HepG2 (cell line): ENCODE measurements at regions not wholly inside any gene's neighbourhood (a gene's known extent, or its start where the extent isn't known, plus 50 kb on each side); places are given as distances from the start of the nearest gene placed in this dataset.

Source experiments
- ELF4 ChIP-seq: sonication (generic); formaldehyde crosslinking; IDR thresholded peaks from 2 replicates; pipeline ENCODE4 v1.5.0; 2020; ENCODE audit warnings: missing genetic modification reagents, mild to moderate bottlenecking, moderate library complexity, borderline replicate concordance
- ESRRA ChIP-seq: sonication (generic); formaldehyde crosslinking; IDR thresholded peaks from 2 replicates; pipeline ENCODE4 v1.5.1; 2020; ENCODE audit warnings: mild to moderate bottlenecking, low read depth, missing genetic modification reagents
- GLI4 ChIP-seq: sonication (generic); formaldehyde crosslinking; IDR thresholded peaks from 2 replicates; pipeline ENCODE4 v1.5.1; 2020; ENCODE audit warnings: missing genetic modification reagents, mild to moderate bottlenecking, moderate library complexity, borderline replicate concordance
- HDAC6 ChIP-seq: fragments of 200-600 bp; sonication (generic); IDR thresholded peaks from 2 replicates; pipeline ENCODE4 v1.7.0; 2017; ENCODE audit warnings: mild to moderate bottlenecking, antibody characterized with exemption, low read length, low read depth
- KLF6 ChIP-seq: IDR thresholded peaks from 2 replicates; pipeline ENCODE4 v1.8.0; 2016; ENCODE audit warnings: missing biosample characterization, missing genetic modification reagents
- NKX3-1 ChIP-seq: sonication (generic); formaldehyde crosslinking; IDR thresholded peaks from 2 replicates; pipeline ENCODE4 v1.5.0; 2020; ENCODE audit warnings: missing genetic modification reagents
- NR2F6 ChIP-seq, 2 experiments: IDR thresholded peaks; 2 replicates each; pipeline ENCODE4 v1.6.1; 2016; ENCODE audit warnings: antibody characterized with exemption in 1 of 2, mild to moderate bottlenecking in 1 of 2
- RAD21 ChIP-seq: fragments of 450-650 bp; formaldehyde crosslinking; IDR thresholded peaks from 2 replicates; pipeline ENCODE4 v1.5.0; 2020; ENCODE audit warnings: mild to moderate bottlenecking
- RFX3 ChIP-seq: IDR thresholded peaks from 2 replicates; pipeline ENCODE4 v1.6.1; 2016; ENCODE audit warnings: missing biosample characterization, missing genetic modification reagents
- ZBTB8A ChIP-seq: sonication (generic); formaldehyde crosslinking; IDR thresholded peaks from 2 replicates; pipeline ENCODE4 v1.4.0; 2020; ENCODE audit warnings: mild to moderate bottlenecking, low read depth, missing genetic modification reagents, borderline replicate concordance
- ZEB1 ChIP-seq: IDR thresholded peaks from 2 replicates; pipeline ENCODE4 v1.6.1; 2012; ENCODE audit warnings: mild to moderate bottlenecking, low read depth, inconsistent platforms; ENCODE audit not compliant: insufficient replicate concordance
- ZNF724P ChIP-seq: sonication (generic); formaldehyde crosslinking; IDR thresholded peaks from 2 replicates; pipeline ENCODE4 v1.8.0; 2022; ENCODE audit warnings: missing genetic modification reagents, borderline replicate concordance
- TF ChIP-seq, protein P1 (sequence below): sonication (generic); formaldehyde crosslinking; IDR thresholded peaks from 2 replicates; pipeline ENCODE4 v1.4.0; 2020; ENCODE audit warnings: mild to moderate bottlenecking, missing genetic modification reagents
- TF ChIP-seq, protein P2 (sequence below), 2 experiments: IDR thresholded peaks; 2 replicates each; pipeline ENCODE4 v1.6.1; 2011 to 2012; ENCODE audit warnings: low read length in 2 of 2, borderline replicate concordance in 1 of 2, low read depth in 1 of 2, mild to moderate bottlenecking in 1 of 2, moderate library complexity in 1 of 2
- TF ChIP-seq, protein P3 (sequence below): sonication (generic); formaldehyde crosslinking; IDR thresholded peaks from 2 replicates; pipeline ENCODE4 v1.4.0; 2020; ENCODE audit warnings: missing genetic modification reagents
- TF ChIP-seq, protein P4 (sequence below): IDR thresholded peaks from 2 replicates; pipeline ENCODE4 v1.6.1; 2016; ENCODE audit warnings: mild to moderate bottlenecking
- TF ChIP-seq, protein P5 (sequence below): sonication (generic); formaldehyde crosslinking; conservative IDR thresholded peaks from 2 replicates; pipeline ENCODE4 v1.8.0; 2022; ENCODE audit warnings: low read depth, missing genetic modification reagents

DNA sequence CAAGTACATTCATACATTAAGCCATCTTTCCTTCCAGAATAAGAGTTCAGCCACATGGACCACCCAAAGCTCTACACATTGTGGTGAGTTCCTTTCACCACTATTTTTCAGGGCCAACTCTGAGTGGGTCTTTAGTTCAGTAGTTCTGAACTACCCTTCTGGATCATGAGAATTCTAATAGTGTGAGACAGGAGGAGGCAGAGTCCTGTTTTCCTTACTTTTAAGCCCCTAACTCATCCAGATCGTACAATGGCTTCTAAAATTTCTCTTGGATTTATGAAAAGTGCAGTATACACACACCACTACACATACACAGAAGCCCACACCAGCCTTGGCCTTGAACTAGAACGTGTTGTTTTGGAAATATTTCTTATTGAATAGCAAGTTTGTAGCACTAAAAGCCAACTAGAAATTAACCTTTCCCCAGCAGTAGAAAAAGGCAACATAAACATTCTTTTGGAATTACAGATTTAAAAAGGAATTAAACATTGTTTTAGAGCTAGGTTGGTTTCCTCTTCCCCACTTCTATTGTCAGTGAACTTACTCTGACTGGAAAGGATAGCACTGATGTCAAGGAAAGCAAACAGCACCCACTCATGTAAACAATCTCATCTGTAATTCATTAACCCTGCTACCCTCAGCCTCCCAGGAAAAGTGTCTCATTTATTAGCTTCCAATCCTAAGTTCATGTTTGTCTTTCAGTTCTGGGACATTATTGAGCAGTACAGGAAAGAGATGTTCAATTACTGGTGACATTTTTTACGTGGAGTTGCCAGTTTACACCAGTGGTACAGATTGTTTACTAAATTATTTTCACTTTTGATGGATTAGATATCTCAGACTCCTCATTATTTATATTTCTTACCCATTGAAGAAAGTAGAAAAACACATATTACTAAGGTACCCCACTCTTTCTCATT, 95.7 kb upstream of the AGTR1 start (continued):
- TF ChIP-seq GLI4 (CRISPR knock-in tag) (no peak), ELF4 (CRISPR knock-in tag) (no peak), NR2F6 (IDR thresholded peaks at IDR 0.05) (peak; percentile 88), NR2F6 (CRISPR knock-in tag; IDR thresholded peaks at IDR 0.05) (peak; percentile 80), KLF6 (CRISPR knock-in tag) (no peak), RFX3 (CRISPR knock-in tag) (peak; percentile 48; the same call in 1 of the 2 replicates), RAD21 (CRISPR knock-in tag) (peak; percentile 14; the same call in 1 of the 2 replicates), HDAC6 (no peak), NKX3-1 (CRISPR knock-in tag) (0 out of 2 replicates have a peak, but pooled peaks have one; percentile 65), ZNF724P (CRISPR knock-in tag) (no peak), ZEB1 (peak; percentile 42), ZBTB8A (no peak), ESRRA (CRISPR knock-in tag) (no peak; the same call in 1 of the 2 replicates)
- TF ChIP-seq, protein P1, sequence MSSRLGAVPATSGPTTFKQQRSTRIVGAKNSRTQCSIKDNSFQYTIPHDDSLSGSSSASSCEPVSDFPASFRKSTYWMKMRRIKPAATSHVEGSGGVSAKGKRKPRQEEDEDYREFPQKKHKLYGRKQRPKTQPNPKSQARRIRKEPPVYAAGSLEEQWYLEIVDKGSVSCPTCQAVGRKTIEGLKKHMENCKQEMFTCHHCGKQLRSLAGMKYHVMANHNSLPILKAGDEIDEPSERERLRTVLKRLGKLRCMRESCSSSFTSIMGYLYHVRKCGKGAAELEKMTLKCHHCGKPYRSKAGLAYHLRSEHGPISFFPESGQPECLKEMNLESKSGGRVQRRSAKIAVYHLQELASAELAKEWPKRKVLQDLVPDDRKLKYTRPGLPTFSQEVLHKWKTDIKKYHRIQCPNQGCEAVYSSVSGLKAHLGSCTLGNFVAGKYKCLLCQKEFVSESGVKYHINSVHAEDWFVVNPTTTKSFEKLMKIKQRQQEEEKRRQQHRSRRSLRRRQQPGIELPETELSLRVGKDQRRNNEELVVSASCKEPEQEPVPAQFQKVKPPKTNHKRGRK (CRISPR knock-in tag) = no peak
- TF ChIP-seq, protein P2, sequence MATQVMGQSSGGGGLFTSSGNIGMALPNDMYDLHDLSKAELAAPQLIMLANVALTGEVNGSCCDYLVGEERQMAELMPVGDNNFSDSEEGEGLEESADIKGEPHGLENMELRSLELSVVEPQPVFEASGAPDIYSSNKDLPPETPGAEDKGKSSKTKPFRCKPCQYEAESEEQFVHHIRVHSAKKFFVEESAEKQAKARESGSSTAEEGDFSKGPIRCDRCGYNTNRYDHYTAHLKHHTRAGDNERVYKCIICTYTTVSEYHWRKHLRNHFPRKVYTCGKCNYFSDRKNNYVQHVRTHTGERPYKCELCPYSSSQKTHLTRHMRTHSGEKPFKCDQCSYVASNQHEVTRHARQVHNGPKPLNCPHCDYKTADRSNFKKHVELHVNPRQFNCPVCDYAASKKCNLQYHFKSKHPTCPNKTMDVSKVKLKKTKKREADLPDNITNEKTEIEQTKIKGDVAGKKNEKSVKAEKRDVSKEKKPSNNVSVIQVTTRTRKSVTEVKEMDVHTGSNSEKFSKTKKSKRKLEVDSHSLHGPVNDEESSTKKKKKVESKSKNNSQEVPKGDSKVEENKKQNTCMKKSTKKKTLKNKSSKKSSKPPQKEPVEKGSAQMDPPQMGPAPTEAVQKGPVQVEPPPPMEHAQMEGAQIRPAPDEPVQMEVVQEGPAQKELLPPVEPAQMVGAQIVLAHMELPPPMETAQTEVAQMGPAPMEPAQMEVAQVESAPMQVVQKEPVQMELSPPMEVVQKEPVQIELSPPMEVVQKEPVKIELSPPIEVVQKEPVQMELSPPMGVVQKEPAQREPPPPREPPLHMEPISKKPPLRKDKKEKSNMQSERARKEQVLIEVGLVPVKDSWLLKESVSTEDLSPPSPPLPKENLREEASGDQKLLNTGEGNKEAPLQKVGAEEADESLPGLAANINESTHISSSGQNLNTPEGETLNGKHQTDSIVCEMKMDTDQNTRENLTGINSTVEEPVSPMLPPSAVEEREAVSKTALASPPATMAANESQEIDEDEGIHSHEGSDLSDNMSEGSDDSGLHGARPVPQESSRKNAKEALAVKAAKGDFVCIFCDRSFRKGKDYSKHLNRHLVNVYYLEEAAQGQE (IDR thresholded peaks at IDR 0.05; ENCODE audit: borderline replicate concordance in 1 of 2, low read depth in 1 of 2, low read length in 2 of 2) = peak in 1 of 2 experiments; percentile 70; a peak in 2 of 4 replicates
- TF ChIP-seq, protein P3, sequence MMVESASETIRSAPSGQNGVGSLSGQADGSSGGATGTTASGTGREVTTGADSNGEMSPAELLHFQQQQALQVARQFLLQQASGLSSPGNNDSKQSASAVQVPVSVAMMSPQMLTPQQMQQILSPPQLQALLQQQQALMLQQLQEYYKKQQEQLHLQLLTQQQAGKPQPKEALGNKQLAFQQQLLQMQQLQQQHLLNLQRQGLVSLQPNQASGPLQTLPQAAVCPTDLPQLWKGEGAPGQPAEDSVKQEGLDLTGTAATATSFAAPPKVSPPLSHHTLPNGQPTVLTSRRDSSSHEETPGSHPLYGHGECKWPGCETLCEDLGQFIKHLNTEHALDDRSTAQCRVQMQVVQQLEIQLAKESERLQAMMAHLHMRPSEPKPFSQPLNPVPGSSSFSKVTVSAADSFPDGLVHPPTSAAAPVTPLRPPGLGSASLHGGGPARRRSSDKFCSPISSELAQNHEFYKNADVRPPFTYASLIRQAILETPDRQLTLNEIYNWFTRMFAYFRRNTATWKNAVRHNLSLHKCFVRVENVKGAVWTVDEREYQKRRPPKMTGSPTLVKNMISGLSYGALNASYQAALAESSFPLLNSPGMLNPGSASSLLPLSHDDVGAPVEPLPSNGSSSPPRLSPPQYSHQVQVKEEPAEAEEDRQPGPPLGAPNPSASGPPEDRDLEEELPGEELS (CRISPR knock-in tag) = peak; percentile 94
- TF ChIP-seq, protein P4, sequence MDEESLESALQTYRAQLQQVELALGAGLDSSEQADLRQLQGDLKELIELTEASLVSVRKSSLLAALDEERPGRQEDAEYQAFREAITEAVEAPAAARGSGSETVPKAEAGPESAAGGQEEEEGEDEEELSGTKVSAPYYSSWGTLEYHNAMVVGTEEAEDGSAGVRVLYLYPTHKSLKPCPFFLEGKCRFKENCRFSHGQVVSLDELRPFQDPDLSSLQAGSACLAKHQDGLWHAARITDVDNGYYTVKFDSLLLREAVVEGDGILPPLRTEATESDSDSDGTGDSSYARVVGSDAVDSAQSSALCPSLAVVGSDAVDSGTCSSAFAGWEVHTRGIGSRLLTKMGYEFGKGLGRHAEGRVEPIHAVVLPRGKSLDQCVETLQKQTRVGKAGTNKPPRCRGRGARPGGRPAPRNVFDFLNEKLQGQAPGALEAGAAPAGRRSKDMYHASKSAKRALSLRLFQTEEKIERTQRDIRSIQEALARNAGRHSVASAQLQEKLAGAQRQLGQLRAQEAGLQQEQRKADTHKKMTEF = peak; percentile 89
- TF ChIP-seq, protein P5, sequence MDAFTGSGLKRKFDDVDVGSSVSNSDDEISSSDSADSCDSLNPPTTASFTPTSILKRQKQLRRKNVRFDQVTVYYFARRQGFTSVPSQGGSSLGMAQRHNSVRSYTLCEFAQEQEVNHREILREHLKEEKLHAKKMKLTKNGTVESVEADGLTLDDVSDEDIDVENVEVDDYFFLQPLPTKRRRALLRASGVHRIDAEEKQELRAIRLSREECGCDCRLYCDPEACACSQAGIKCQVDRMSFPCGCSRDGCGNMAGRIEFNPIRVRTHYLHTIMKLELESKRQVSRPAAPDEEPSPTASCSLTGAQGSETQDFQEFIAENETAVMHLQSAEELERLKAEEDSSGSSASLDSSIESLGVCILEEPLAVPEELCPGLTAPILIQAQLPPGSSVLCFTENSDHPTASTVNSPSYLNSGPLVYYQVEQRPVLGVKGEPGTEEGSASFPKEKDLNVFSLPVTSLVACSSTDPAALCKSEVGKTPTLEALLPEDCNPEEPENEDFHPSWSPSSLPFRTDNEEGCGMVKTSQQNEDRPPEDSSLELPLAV (CRISPR knock-in tag) = no peak
